Transverse colon (tissue), 4 donors: ENCODE measurements at regions not wholly inside any gene's neighbourhood (a gene's known extent, or its start where the extent isn't known, plus 50 kb on each side); places are given as distances from the start of the nearest gene placed in this dataset.

ENCODE experiments used
- DNase-seq: peaks from one replicate; pipeline ENCODE4 v3.0.0-alpha.2; 2019
- H3K27ac ChIP-seq, 4 donors: fragments of 200-600 bp; sonication (generic); 2 replicates each; pipeline ENCODE4 v1.5.1; 2016 to 2018; ENCODE audit warnings: inconsistent platforms in 4 of 4
- H3K27me3 ChIP-seq: fragments of 200-600 bp; sonication (generic); 2 replicates; pipeline ENCODE4 v1.5.1; 2017; ENCODE audit warnings: inconsistent platforms
- H3K36me3 ChIP-seq, 4 donors: fragments of 200-600 bp; sonication (generic); 2 replicates each; pipeline ENCODE4 v1.5.1; 2017 to 2019; ENCODE audit warnings: inconsistent platforms in 4 of 4
- H3K4me1 ChIP-seq, 4 donors: fragments of 200-600 bp; sonication (generic); 2 replicates each; pipeline ENCODE4 v1.5.1; 2017 to 2020; ENCODE audit warnings: inconsistent platforms in 4 of 4
- H3K4me3 ChIP-seq, 4 donors: fragments of 200-600 bp; sonication (generic); 1 replicate in 1 of 4; 2 replicates in 3 of 4; pipeline versions ENCODE4 v1.5.1 to v1.6.1; 2017 to 2019; ENCODE audit warnings: inconsistent platforms in 4 of 4
- H3K9me3 ChIP-seq, 2 donors: fragments of 200-600 bp; sonication (generic); 2 replicates each; pipeline ENCODE4 v1.5.1; 2017 to 2019; ENCODE audit warnings: inconsistent platforms in 2 of 2
- CTCF ChIP-seq, 5 experiments: fragments of 200-600 bp in 3 of 5; fragments of 450-650 bp in 2 of 5; sonication (generic) in 3 of 5; IDR thresholded peaks; 1 replicate in 2 of 5; 2 replicates in 3 of 5; pipeline ENCODE4 v1.5.1; 2016 to 2017; ENCODE audit warnings: antibody characterized with exemption in 5 of 5, inconsistent platforms in 3 of 5, mild to moderate bottlenecking in 2 of 5, moderate library complexity in 1 of 5
- EP300 ChIP-seq: sonication (generic); formaldehyde crosslinking; IDR thresholded peaks from one replicate; pipeline ENCODE4 v1.6.1; 2017; ENCODE audit warnings: antibody characterized with exemption, low read depth
- POLR2A ChIP-seq: fragments of 450-650 bp; IDR thresholded peaks from one replicate; pipeline ENCODE4 v1.6.1; 2016; ENCODE audit warnings: antibody characterized with exemption, mild to moderate bottlenecking, moderate library complexity
- POLR2AphosphoS5 ChIP-seq, 3 donors: sonication (generic); formaldehyde crosslinking; IDR thresholded peaks; one replicate each; pipeline ENCODE4 v1.6.1; 2016; ENCODE audit warnings: antibody characterized with exemption in 3 of 3
- WGBS, 2 donors: methylation state at CpG; one replicate each; pipeline ENCODE4 v1.1.5; 2018; ENCODE audit warnings: low coverage in 1 of 2; 5-methylcytosine and 5-hydroxymethylcytosine counted together
- in situ Hi-C, 4 donors: fragments of 200-750 bp; cut with MboI; loops; one replicate each; pipeline versions ENCODE4 v1.15.0 to v1.15.1; 2017; ENCODE audit warnings: low sequenced_read_pairs in 3 of 4, low pct_ligation_motif_present in 1 of 4, low pct_unique_long_range_greater_than_20kb in 1 of 4
- intact Hi-C: fragments of 100-400 bp; cut with DNase I; formaldehyde crosslinking; loops from one replicate; pipeline ENCODE4 v1.15.1; 2023; ENCODE audit warnings: low total_unique reads

GRCh38 chr17:6924208-6924607, 71.6 kb upstream of the ALOX12 start:
- TF ChIP-seq POLR2AphosphoS5 (IDR thresholded peaks at IDR 0.05) (no peak), CTCF (IDR thresholded peaks at IDR 0.05) (no peak)
- no peaks in the 10 kb centered on the region for H3K27me3 ChIP-seq
- no peaks in the 10 kb centered on the region for H3K9me3 ChIP-seq
- no peaks in the 10 kb centered on the region for H3K4me1 ChIP-seq
- H3K4me3 ChIP-seq = no peak overlapping the region
- intact Hi-C loops = no loop called here
- DNase-seq = no peak
- H3K27ac ChIP-seq = no peak overlapping the region
- in situ Hi-C loops = loop anchor here in 3 of 4 donors (10.0 to 25.0 kb wide), 3 partner anchors 61 to 238 kb away; no protein-coding TSS in a partner anchor
- H3K36me3 ChIP-seq = no peaks in the 10 kb centered on the region

DNA sequence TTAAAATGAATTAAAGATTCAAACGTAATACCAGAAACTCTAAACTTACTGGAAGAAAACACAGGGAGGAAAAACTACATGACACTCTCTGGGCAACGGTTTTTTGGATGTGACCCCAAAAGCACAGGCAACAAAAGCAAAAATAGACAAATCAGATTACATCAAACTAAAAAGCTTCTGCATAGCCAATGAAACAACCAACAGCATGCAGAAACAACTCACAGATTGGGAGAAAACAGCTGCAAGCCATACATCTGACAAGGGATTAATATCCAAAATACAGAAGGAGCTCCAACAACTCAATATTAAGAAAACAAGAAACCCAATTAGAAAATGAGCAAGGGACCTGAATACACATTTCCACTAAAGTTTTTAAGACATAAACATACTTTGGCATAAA, 69.2 kb upstream of the ALOX12 start:
- in situ Hi-C loops (loop anchor here in 1 of 4 donors (10.0 kb wide), 1 partner anchor 58 kb away; no protein-coding TSS in a partner anchor), intact Hi-C loops (no loop called here)
- H3K9me3 ChIP-seq = no peaks in the 10 kb centered on the region
- H3K4me1 ChIP-seq = no peaks in the 10 kb centered on the region
- H3K36me3 ChIP-seq = no peaks in the 10 kb centered on the region
- H3K4me3 ChIP-seq = no peak overlapping the region
- no peak for TF ChIP-seq CTCF (IDR thresholded peaks at IDR 0.05)
- no peak for TF ChIP-seq POLR2A
- no peak for TF ChIP-seq POLR2AphosphoS5 (IDR thresholded peaks at IDR 0.05)
- no peak for TF ChIP-seq EP300
- no peak overlapping the region for H3K27ac ChIP-seq
- DNase-seq = no peak
- no peaks in the 10 kb centered on the region for H3K27me3 ChIP-seq
- WGBS, 2 donors = 49 to 74% methylated on average over 2 of the region's 2 CpGs

DNA sequence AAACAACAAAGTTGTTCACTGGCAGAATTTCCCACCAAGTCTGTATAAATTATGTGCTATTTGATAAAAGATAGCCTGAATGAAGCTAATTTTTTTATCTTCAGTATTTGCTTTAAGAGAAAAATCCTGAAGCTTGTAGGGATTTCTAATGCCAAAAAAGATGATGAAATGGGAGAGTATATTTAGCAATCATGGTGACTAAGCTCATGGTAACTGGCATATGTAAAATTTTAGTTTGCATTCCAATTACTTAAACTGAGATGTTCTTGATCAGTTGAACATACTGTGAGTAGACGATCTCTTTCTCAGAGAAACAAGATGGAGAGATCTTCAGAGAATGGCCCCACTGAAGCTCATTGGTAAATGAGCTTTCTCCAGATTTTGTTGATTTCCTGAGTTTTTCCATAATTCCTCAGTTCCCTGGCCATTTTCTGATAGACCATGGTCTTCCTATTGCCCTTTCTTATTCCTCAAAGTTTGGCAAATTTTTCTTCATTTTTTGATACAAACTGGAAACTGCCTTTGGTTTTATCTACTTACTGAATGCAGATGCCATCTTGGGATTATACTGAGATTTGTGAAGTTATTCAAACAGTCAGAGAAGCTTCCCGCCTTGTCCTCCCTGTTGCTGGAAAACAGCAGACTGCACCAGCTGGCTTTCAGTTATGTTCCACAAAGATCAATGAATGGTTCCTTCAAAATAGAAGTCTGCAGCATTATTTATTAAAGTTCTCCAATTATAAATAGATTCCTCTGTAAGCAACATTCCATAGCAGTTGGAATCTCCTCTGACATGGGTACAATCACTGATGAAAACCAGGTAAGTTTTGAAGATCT, 68.3 kb upstream of the ALOX12 start:
- H3K27ac ChIP-seq = no peak overlapping the region
- no peaks in the 10 kb centered on the region for H3K9me3 ChIP-seq
- H3K36me3 ChIP-seq = no peaks in the 10 kb centered on the region
- in situ Hi-C loops = loop anchor here in 1 of 4 donors (10.0 kb wide), 1 partner anchor 57 kb away; no protein-coding TSS in a partner anchor
- WGBS, 2 donors = 57 to 74% methylated on average over 1 to 2 of the region's 2 CpGs
- intact Hi-C loops = no loop called here
- TF ChIP-seq POLR2AphosphoS5 (IDR thresholded peaks at IDR 0.05) (no peak), EP300 (no peak), CTCF (IDR thresholded peaks at IDR 0.05) (no peak), POLR2A (no peak)
- H3K27me3 ChIP-seq = no peaks in the 10 kb centered on the region
- H3K4me1 ChIP-seq = no peaks in the 10 kb centered on the region
- DNase-seq = no peak
- no peak overlapping the region for H3K4me3 ChIP-seq

GRCh38 chr17:6928193-6928592, 67.7 kb upstream of the ALOX12 start:
- Histone ChIP-seq H3K27ac (no peak overlapping the region), H3K4me1 (no peaks in the 10 kb centered on the region), H3K36me3 (no peaks in the 10 kb centered on the region), H3K27me3 (no peaks in the 10 kb centered on the region), H3K4me3 (no peak overlapping the region), H3K9me3 (no peaks in the 10 kb centered on the region)
- in situ Hi-C loops = loop anchor here in 1 of 4 donors (10.0 kb wide), 1 partner anchor 57 kb away; no protein-coding TSS in a partner anchor
- DNase-seq = no peak
- TF ChIP-seq EP300 = no peak
- no peak for TF ChIP-seq POLR2AphosphoS5 (IDR thresholded peaks at IDR 0.05)
- TF ChIP-seq CTCF (IDR thresholded peaks at IDR 0.05) = no peak
- intact Hi-C loops = no loop called here
